ENCODE measurements at regions not wholly inside any gene's neighbourhood (a gene's known extent, or its start where the extent isn't known, plus 50 kb on each side); places are given as distances from the start of the nearest gene placed in this dataset.

DNA sequence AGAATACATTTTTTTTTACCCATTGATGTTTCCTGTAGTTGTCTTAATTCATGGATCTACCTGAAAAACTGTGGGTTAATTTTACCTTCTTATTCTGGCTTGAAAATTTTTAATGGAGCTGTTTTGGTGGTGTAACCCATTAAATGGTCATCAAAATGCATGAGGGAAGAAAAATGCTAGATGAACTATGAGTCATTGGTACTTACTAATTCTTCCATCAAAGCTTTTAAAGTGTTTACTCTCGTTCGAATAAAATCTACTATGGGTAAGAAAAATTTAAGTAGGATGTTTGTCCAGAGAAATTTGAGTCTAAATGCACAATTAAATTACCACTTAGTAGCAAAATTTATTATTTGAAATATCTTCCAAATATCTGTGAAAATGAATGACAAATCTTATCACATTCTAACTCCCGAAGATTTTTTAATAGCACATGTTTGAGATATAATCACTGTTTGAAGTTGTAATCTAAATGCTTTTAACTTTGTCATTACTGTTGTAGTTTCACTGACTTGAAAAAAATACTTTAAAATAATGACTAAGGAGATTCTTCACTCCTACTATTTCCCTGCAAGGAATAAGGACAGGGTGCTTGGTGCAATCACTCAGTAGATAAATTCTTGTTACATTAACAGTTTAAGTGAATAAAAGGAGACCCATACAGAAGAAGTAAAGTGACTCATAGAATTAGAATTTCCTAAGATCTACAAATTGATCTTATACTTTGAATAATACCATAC is 437.7 kb downstream of the IRS2 start:
- Mint-ChIP-seq H3K27me3 (peaks cover 6% of the 10 kb centered on the region), H3K4me1 (peaks cover 0 to 1% (median 0%) of the 10 kb centered on the region in 3 donors), H3K4me3 (no peak overlapping the region), H3K36me3 (no peaks in the 10 kb centered on the region), H3K9me3 (peaks cover 0 to 2% (median 0%) of the 10 kb centered on the region in 3 donors), H3K27ac (no peak overlapping the region)

DNA sequence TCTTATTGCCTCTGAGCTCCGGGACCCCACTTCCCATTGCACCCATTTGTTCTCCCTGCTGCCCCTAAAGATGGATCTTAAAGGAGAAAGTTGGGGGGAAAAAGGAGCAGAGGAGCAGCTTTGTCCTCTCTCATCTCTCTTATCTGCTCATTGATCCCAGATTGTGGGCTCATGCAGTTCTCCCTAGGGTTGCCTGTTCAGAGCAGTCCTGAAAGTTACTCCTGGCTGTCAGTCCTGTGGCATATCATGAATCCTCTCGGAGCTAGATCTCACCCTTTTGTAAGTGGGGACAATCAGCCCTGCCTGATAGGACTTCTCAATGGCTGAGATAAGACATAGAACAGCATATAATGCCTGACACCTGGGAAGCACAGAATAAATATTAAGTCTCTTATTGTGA is 440.3 kb downstream of the IRS2 start:
- no peak overlapping the region for H3K27ac Mint-ChIP-seq
- peaks cover 0 to 2% (median 0%) of the 10 kb centered on the region in 3 donors for H3K9me3 Mint-ChIP-seq
- peaks cover 0 to 1% (median 0%) of the 10 kb centered on the region in 3 donors for H3K4me1 Mint-ChIP-seq
- H3K27me3 Mint-ChIP-seq, result peaks cover 6% of the 10 kb centered on the region
- no peak overlapping the region for H3K4me3 Mint-ChIP-seq
- no peaks in the 10 kb centered on the region for H3K36me3 Mint-ChIP-seq

DNA sequence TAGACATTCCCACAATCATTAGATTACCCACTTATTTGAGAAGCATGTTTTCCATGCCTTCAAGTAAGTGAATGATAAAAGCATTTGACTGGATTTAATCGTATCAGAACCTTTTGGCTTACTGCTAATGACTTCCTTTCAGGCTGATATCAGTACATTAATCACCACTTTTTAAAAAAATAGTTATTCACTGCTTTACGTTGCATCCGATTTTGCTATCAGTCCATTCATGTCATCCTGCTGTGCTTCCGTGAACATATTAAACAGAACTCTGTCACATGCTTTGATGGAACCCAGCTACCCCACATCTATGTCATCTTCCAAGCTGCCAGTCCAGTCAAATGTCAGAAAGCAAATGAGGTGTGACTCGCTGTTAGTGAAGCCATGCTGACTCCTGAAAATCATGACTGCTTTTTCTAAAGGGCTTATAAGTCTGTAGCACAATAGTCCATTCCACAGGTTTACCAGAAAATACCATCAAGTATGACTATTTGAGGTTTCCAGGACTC is 440.9 kb downstream of the IRS2 start:
- H3K9me3 Mint-ChIP-seq, result peaks cover 0 to 2% (median 0%) of the 10 kb centered on the region in 3 donors
- no peaks in the 10 kb centered on the region for H3K36me3 Mint-ChIP-seq
- peak overlapping the region in 1 of 3 donors; percentile 19 for H3K27ac Mint-ChIP-seq
- H3K4me3 Mint-ChIP-seq, result no peak overlapping the region
- H3K4me1 Mint-ChIP-seq, result peaks cover 0 to 1% (median 0%) of the 10 kb centered on the region in 3 donors
- H3K27me3 Mint-ChIP-seq, result peaks cover 6% of the 10 kb centered on the region

DNA sequence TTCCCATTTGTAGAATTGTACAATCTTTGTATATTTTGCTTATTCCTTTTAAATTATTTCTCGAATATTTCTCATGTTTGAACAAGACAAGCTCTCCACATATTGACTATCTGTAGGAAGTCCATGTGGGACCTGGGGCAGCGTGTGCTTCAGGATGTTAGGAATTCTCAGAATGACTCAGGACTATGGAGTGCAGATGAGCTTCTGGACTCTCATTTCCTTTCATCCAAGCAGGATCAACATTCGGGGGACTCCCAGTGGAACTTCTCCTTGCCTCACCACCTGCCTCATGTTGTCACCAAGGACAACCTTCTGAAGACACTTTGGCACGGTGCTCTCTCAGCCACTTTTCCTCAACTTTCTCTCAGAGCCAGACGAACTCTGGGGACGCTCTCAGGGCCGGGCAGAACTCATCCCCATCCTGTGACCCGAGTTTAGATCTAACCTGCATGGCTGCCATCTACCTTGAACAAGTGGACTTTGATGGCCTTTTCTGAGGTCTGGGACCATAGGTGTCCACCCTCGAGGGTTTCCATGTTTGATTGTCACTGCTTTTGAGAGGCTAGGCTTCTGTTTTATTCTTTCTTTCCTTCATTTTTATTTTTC is 441.7 kb downstream of the IRS2 start:
- Mint-ChIP-seq H3K27me3 (peaks cover 6% of the 10 kb centered on the region), H3K36me3 (no peaks in the 10 kb centered on the region), H3K4me3 (peak overlapping the region in 1 of 4 donors; percentile 8), H3K4me1 (peaks cover 0 to 1% (median 0%) of the 10 kb centered on the region in 3 donors), H3K9me3 (peaks cover 0 to 2% (median 0%) of the 10 kb centered on the region in 3 donors), H3K27ac (no peak overlapping the region)

DNA sequence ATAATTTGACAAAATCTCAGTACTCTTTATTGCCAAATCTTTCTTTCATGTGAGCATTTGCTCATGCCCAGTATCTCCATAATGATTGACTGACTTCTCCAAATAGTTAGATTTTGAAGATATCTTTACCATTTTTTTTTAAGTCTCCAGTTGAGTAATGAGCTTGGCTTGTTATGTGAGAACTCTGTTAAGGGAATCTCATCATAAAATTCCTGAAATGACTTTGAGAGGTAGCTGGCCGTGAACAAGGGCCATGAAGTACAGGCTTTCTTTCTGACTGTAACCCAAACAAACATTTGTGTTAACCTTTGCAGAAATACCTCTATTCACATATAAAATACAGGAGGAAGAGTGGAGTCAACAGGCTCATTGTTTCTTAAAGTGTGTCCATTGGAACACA is 449.7 kb downstream of the IRS2 start:
- Mint-ChIP-seq H3K4me1 (no peaks in the 10 kb centered on the region), H3K9me3 (peaks cover 0 to 3% (median 0%) of the 10 kb centered on the region in 3 donors), H3K27ac (no peak overlapping the region), H3K36me3 (no peaks in the 10 kb centered on the region), H3K4me3 (no peak overlapping the region), H3K27me3 (no peaks in the 10 kb centered on the region)

DNA sequence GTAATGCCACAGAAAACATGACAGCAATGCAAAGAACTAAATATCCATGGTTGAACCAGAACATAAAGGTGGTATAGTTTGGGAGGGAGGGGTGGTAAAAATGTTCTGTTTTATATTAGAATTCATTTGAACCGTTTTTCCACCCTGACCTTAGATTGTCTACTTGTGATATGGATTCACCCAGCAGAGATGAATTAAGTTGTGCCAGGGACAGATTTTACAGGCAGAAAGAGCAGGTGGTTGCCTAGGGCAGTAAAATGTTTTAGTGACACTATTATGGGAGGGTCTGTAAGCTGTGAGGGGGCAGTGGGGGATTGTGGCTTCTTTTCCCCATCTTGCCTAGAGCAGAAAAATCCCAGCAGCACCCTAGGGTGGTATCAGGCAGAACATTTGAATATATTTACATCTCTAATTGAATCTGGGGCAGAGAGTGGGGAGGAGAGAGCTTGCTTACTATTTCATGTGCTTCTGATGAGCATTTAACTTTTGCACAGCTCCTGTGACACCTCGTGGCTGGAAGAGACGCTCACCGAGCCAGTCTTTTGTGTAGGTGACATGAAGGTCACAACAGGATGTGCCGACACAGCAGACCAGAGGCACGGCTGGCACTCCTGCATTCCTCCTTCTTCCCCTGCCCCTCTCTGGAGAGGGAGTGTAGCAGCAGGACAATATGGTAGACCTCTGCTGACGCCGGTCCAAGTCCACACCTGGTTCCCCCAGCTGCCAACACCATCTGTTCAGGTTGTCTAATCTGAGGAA is 452.3 kb downstream of the IRS2 start:
- peaks cover 0 to 3% (median 3%) of the 10 kb centered on the region in 3 donors for H3K9me3 Mint-ChIP-seq
- no peak overlapping the region for H3K4me3 Mint-ChIP-seq
- no peaks in the 10 kb centered on the region for H3K4me1 Mint-ChIP-seq
- H3K27ac Mint-ChIP-seq, result no peak overlapping the region
- H3K27me3 Mint-ChIP-seq, result no peaks in the 10 kb centered on the region
- no peaks in the 10 kb centered on the region for H3K36me3 Mint-ChIP-seq

DNA sequence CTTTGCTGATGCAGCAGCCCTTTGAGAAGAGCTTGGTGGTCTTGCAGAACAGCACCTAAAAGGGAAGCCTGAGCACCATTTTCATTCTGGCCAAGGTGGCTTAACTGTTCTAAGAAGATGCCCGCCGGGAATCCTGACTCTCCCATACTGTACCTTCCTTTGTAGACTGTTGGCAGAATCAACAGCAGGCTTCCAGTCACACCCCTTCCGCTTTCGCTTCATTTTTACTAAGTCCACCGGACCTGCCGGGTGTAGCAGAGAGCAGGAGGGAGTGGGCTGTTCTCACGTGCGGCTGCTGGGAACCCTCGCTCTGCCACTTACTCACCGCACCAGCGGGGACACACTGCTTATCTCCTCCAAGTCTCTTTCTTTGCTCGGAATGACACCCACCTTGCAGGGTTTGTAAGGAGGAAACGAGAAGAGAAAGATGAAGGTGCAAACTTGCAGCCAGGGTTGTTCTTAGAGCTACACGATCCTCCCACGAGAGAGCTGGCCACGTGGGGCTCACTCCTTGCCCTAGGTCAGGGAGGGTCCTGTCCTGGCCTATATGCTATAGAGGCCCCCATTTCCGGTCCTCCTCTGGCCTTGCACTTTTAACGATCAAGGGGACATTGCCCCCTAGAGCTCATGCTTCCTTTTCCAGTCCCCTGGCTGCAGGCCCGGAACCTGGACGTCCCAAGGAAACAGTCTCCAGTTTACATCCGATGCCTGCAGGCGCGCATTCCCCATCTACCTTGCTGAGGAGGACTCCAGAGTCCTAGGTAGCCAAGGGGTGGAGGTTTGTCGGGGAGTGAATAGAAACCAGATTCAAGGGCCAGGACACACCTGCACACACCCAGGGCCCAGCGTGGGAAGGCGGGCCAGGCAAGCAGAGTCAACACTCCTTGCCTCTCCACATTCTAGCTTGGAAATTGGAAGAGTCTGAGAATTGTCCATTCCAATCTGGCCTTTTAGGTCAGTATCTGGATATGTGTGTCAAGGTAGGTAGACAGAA is 453.6 kb downstream of the IRS2 start:
- Mint-ChIP-seq H3K27me3 (no peaks in the 10 kb centered on the region), H3K4me3 (no peak overlapping the region), H3K36me3 (no peaks in the 10 kb centered on the region), H3K4me1 (no peaks in the 10 kb centered on the region), H3K9me3 (peaks cover 0 to 4% (median 3%) of the 10 kb centered on the region in 3 donors), H3K27ac (no peak overlapping the region)

DNA sequence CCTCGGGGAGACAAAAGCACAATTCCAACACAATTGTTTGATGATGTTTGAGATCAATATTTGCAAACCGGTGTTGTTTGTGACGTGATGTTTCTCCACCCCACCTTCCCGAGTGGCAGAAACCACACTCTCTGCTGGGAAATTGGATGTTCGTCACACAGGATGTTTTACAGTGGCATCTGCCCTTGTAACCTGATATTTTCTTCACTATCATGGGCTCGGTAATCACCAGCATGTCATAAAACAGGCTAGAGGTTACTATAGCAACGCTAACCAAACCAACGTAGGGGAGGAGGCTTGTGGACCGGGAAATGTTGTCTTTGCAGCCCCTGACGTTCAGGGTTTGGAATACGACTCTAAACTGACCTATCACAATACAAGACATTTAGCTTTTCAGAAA is 454.5 kb downstream of the IRS2 start:
- H3K27ac Mint-ChIP-seq, result no peak overlapping the region
- H3K36me3 Mint-ChIP-seq, result no peaks in the 10 kb centered on the region
- no peak overlapping the region for H3K4me3 Mint-ChIP-seq
- peaks cover 0 to 4% (median 3%) of the 10 kb centered on the region in 3 donors for H3K9me3 Mint-ChIP-seq
- H3K4me1 Mint-ChIP-seq, result no peaks in the 10 kb centered on the region
- H3K27me3 Mint-ChIP-seq, result no peaks in the 10 kb centered on the region

DNA sequence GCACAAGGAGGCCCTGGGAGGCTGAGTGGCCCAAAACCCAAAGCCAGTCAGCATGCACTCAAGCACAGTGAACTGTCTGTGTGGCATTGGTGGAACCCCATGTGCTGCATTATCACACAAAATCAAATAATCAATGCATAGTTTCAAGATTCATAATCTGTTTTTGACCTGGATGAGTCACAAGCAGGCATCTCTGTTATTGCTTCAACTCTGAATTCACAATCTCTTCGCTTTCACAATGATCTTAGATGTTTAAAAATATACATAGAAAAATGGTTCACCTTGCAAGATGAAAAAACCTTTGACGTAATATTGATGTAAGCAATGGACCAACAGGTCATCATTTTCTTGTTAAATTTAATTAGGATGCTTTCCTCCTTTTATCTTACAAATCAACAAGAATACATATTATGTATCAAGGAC is 455.4 kb downstream of the IRS2 start:
- no peak overlapping the region for H3K27ac Mint-ChIP-seq
- no peak overlapping the region for H3K4me3 Mint-ChIP-seq
- H3K9me3 Mint-ChIP-seq, result peaks cover 0 to 4% (median 3%) of the 10 kb centered on the region in 3 donors
- H3K27me3 Mint-ChIP-seq, result no peaks in the 10 kb centered on the region
- H3K4me1 Mint-ChIP-seq, result no peaks in the 10 kb centered on the region
- no peaks in the 10 kb centered on the region for H3K36me3 Mint-ChIP-seq

DNA sequence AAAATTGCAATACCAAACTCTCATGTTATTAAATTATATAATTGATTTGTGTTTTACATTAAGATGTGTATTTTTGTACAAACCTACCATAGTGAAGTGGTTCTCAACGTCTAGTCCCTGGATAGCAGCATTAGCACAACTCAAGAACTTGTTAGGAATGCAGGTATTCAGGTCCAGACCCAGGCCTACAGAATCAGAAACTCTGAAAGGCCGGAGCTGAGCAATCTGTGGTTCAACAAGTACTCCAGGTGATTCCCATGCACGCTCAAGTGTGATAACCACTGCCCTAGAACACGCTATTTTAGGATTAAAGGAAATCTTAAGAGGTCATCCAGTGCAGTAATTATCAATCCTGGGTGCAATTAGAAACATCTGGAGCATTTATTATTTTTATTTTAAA is 456.3 kb downstream of the IRS2 start:
- H3K27ac Mint-ChIP-seq, result no peak overlapping the region
- no peaks in the 10 kb centered on the region for H3K27me3 Mint-ChIP-seq
- no peak overlapping the region for H3K4me3 Mint-ChIP-seq
- H3K36me3 Mint-ChIP-seq, result no peaks in the 10 kb centered on the region
- H3K9me3 Mint-ChIP-seq, result peaks cover 1 to 4% (median 3%) of the 10 kb centered on the region in 3 donors
- H3K4me1 Mint-ChIP-seq, result no peaks in the 10 kb centered on the region

DNA sequence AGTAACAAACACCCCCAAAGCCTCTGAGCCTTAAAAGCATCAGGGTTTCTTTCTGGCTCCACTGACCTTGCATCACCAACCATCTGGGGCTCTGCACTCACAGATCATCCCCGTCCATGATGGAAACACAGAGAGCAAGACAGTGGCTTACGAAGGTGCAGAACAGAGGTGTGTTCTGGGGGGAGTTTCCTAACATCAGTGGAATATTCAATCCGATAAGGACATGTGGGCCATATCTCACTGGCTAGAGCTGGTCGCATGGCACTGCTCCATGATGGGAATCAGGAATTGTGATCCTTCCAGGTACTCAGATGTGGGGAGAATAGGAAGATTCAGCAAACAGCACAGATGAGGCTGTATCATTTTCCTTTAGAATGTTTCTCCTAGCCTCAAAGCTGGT is 457.2 kb downstream of the IRS2 start:
- Mint-ChIP-seq H3K9me3 (peaks cover 1 to 4% (median 3%) of the 10 kb centered on the region in 3 donors), H3K4me1 (no peaks in the 10 kb centered on the region), H3K4me3 (no peak overlapping the region), H3K27me3 (no peaks in the 10 kb centered on the region), H3K36me3 (no peaks in the 10 kb centered on the region), H3K27ac (no peak overlapping the region)

DNA sequence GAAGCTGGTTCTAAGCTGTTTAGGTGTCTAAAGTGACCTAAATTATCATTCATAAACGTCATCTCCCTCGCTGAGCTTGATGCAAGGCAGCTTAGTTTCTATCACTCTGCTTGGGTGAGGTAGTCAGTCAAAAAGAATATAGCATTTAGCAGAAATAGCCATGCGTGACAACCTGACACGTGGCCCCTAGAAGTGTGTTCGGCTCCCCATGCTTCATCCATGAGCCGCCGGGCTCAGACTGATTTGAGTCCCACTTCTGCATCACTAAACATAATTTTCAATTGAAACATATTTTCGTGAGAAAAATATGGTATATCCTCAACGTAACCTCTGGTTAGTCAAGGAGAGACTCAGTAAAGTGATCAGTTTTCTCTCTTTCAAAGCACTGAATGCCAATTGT is 459.8 kb downstream of the IRS2 start:
- Mint-ChIP-seq H3K36me3 (no peaks in the 10 kb centered on the region), H3K27me3 (no peaks in the 10 kb centered on the region)

DNA sequence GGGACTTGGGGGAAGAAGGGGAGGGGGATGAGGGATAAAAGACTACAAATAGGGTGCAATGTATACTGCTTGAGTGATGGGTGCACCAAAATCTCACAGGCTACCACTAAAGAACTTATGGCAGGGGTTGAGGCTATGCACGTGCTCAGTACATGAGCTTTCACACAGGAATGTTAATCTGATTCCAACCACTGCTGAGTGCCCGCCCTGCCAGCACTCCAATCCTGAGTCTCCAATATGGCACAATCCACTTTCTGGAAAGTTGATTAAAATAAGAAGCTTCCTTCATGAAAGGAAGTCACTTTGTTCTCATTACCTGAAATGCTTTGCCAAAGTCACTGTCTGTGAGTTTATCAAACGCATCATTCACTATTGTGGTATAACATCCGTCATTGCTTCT is 463.0 kb downstream of the IRS2 start:
- H3K36me3 Mint-ChIP-seq, result no peaks in the 10 kb centered on the region
- H3K4me1 Mint-ChIP-seq, result no peaks in the 10 kb centered on the region
- no peaks in the 10 kb centered on the region for H3K27me3 Mint-ChIP-seq
- no peak overlapping the region for H3K27ac Mint-ChIP-seq
- peaks cover 0 to 1% (median under 1%) of the 10 kb centered on the region in 3 donors for H3K9me3 Mint-ChIP-seq
- no peak overlapping the region for H3K4me3 Mint-ChIP-seq

More for the DNA sequence above, 459.8 kb downstream of the IRS2 start:
- peaks cover 0 to 4% (median 1%) of the 10 kb centered on the region in 3 donors for H3K9me3 Mint-ChIP-seq
- H3K4me3 Mint-ChIP-seq, result no peak overlapping the region
- no peak overlapping the region for H3K27ac Mint-ChIP-seq
- no peaks in the 10 kb centered on the region for H3K4me1 Mint-ChIP-seq

DNA sequence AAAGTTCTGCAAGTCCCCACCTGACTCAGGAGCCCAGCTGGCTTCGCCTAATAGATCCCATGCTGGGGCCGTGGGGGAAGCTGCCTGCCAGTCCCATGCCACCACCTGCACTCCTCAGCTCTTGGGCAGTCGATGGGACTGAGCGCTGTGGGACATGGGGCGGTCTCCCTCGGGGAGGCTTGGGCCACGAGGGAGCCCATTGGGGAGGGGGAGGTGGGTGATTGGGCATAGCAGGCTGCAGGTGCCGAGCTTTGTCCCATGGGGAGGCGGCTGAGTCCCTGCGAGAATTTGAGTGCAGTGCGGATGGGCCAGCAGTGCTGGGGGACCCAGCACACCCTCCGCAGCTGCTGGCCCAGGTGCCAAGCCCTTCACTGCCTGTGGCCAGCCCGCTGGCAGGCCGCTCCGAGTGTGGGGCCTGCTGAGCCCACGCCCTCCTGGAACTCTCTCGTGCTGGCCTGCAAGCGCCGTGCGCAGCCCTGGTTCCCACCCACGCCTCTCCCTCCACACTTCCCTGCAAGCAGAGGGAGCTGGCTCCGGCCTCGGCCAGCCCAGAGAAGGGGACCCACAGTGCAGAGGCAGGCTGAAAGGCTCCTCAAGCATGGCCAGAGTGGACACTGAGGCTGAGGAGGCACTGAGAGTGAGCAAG is 467.3 kb downstream of the IRS2 start:
- Mint-ChIP-seq H3K36me3 (no peaks in the 10 kb centered on the region), H3K27me3 (peaks cover 2% of the 10 kb centered on the region), H3K4me3 (no peak overlapping the region), H3K27ac (no peak overlapping the region), H3K9me3 (peaks cover 0 to 3% (median 3%) of the 10 kb centered on the region in 3 donors), H3K4me1 (no peaks in the 10 kb centered on the region)
